ENCODE measurements at regions not wholly inside any gene's neighbourhood (a gene's known extent, or its start where the extent isn't known, plus 50 kb on each side); places are given as distances from the start of the nearest gene placed in this dataset.

GRCh38 chr3:31182661-31183060 lies 288.2 kb upstream of the GADL1 start:
- no CpG with 5 or more reads among the region's 1 CpG for WGBS (ENCODE audit: extremely low coverage, insufficient coverage, insufficient read length)
- Histone ChIP-seq H3K9ac (ENCODE audit: low read length) (no peak overlapping the region), H3K9me3 (ENCODE audit: insufficient read depth, low read depth, low read length) (no peaks in the 10 kb centered on the region), H2BK5ac (ENCODE audit: low read depth, low read length, poor library complexity) (no peak overlapping the region), H4K8ac (ENCODE audit: low read depth, low read length) (no peak overlapping the region), H3K18ac (ENCODE audit: low read length) (no peak overlapping the region), H4K91ac (ENCODE audit: low read depth, low read length) (no peak overlapping the region), H4K12ac (ENCODE audit: low read depth, low read length) (no peak overlapping the region), H3K4ac (ENCODE audit: low read depth, low read length) (no peak overlapping the region), H3K27ac (ENCODE audit: low read depth, low read length) (no peak overlapping the region), H3K79me2 (ENCODE audit: control insufficient read depth, insufficient read depth, low read length, poor library complexity) (no peaks in the 10 kb centered on the region), H3K4me1 (ENCODE audit: control insufficient read depth in 1 of 2, insufficient read depth in 2 of 2, low read length in 2 of 2) (peaks cover 0 to 2% of the 10 kb centered on the region in 2 experiments), H2AK5ac (ENCODE audit: low read length) (no peak overlapping the region), H2BK12ac (ENCODE audit: low read length) (no peak overlapping the region), H3K79me1 (ENCODE audit: low read length) (no peaks in the 10 kb centered on the region), H2BK120ac (ENCODE audit: insufficient read depth, low read length, poor library complexity) (no peak overlapping the region), H2AFZ (ENCODE audit: insufficient read depth, low read length, poor library complexity) (no peak overlapping the region), H3K14ac (ENCODE audit: low read length) (no peak overlapping the region), H3K23ac (ENCODE audit: low read length) (no peak overlapping the region), H3K36me3 (ENCODE audit: control insufficient read depth in 1 of 2, insufficient read depth in 2 of 2, low read length in 2 of 2) (no peaks in the 10 kb centered on the region), H3K27me3 (ENCODE audit: insufficient read depth, low read length) (no peaks in the 10 kb centered on the region), H3K4me3 (ENCODE audit: low read depth, low read length) (no peak overlapping the region), H3K4me2 (ENCODE audit: low read length) (no peak overlapping the region)
- DNase-seq = no peak

GRCh38 chr3:31184261-31185061 lies 290.0 kb upstream of the GADL1 start:
- Histone ChIP-seq H4K12ac (ENCODE audit: low read depth, low read length) (no peak overlapping the region), H2AFZ (ENCODE audit: insufficient read depth, low read length, poor library complexity) (no peak overlapping the region), H3K9me3 (ENCODE audit: insufficient read depth, low read depth, low read length) (no peaks in the 10 kb centered on the region), H3K4ac (ENCODE audit: low read depth, low read length) (no peak overlapping the region), H2BK5ac (ENCODE audit: low read depth, low read length, poor library complexity) (no peak overlapping the region), H2AK5ac (ENCODE audit: low read length) (no peak overlapping the region), H3K9ac (ENCODE audit: low read length) (no peak overlapping the region), H3K27ac (ENCODE audit: low read depth, low read length) (no peak overlapping the region), H3K27me3 (ENCODE audit: insufficient read depth, low read length) (no peaks in the 10 kb centered on the region), H3K79me2 (ENCODE audit: control insufficient read depth, insufficient read depth, low read length, poor library complexity) (no peaks in the 10 kb centered on the region), H3K4me3 (ENCODE audit: low read depth, low read length) (no peak overlapping the region), H3K4me1 (ENCODE audit: control insufficient read depth in 1 of 2, insufficient read depth in 2 of 2, low read length in 2 of 2) (peaks cover 0 to 2% of the 10 kb centered on the region in 2 experiments), H4K8ac (ENCODE audit: low read depth, low read length) (no peak overlapping the region), H3K4me2 (ENCODE audit: low read length) (no peak overlapping the region), H3K36me3 (ENCODE audit: control insufficient read depth in 1 of 2, insufficient read depth in 2 of 2, low read length in 2 of 2) (no peaks in the 10 kb centered on the region), H2BK12ac (ENCODE audit: low read length) (no peak overlapping the region), H3K14ac (ENCODE audit: low read length) (no peak overlapping the region), H3K23ac (ENCODE audit: low read length) (no peak overlapping the region), H4K91ac (ENCODE audit: low read depth, low read length) (no peak overlapping the region), H3K18ac (ENCODE audit: low read length) (no peak overlapping the region), H2BK120ac (ENCODE audit: insufficient read depth, low read length, poor library complexity) (no peak overlapping the region), H3K79me1 (ENCODE audit: low read length) (no peaks in the 10 kb centered on the region)
- no peak for DNase-seq
- WGBS (ENCODE audit: extremely low coverage, insufficient coverage, insufficient read length) = no CpG with 5 or more reads among the region's 3 CpGs

- DNase-seq = no peak
- no peak overlapping the region for H3K4me2 ChIP-seq (ENCODE audit: low read length)
- H2BK5ac ChIP-seq (ENCODE audit: low read depth, low read length, poor library complexity) = no peak overlapping the region
- H3K23ac ChIP-seq (ENCODE audit: low read length) = no peak overlapping the region
- no peak overlapping the region for H2AFZ ChIP-seq (ENCODE audit: insufficient read depth, low read length, poor library complexity)
- H4K8ac ChIP-seq (ENCODE audit: low read depth, low read length) = no peak overlapping the region
- H2AK5ac ChIP-seq (ENCODE audit: low read length) = no peak overlapping the region
- H2BK12ac ChIP-seq (ENCODE audit: low read length) = no peak overlapping the region
- H3K4ac ChIP-seq (ENCODE audit: low read depth, low read length) = no peak overlapping the region
- H3K27ac ChIP-seq (ENCODE audit: low read depth, low read length) = no peak overlapping the region
- H3K4me3 ChIP-seq (ENCODE audit: low read depth, low read length) = no peak overlapping the region
- no peak overlapping the region for H2BK120ac ChIP-seq (ENCODE audit: insufficient read depth, low read length, poor library complexity)
- H3K79me1 ChIP-seq (ENCODE audit: low read length) = no peaks in the 10 kb centered on the region
- H3K18ac ChIP-seq (ENCODE audit: low read length) = no peak overlapping the region
- H4K12ac ChIP-seq (ENCODE audit: low read depth, low read length) = no peak overlapping the region
- WGBS (ENCODE audit: extremely low coverage, insufficient coverage, insufficient read length) = no CpG with 5 or more reads among the region's 2 CpGs
- no peaks in the 10 kb centered on the region for H3K9me3 ChIP-seq (ENCODE audit: insufficient read depth, low read depth, low read length)
- peaks cover 0 to 2% of the 10 kb centered on the region in 2 experiments for H3K4me1 ChIP-seq (ENCODE audit: control insufficient read depth in 1 of 2, insufficient read depth in 2 of 2, low read length in 2 of 2)
- no peaks in the 10 kb centered on the region for H3K79me2 ChIP-seq (ENCODE audit: control insufficient read depth, insufficient read depth, low read length, poor library complexity)
- H3K27me3 ChIP-seq (ENCODE audit: insufficient read depth, low read length) = no peaks in the 10 kb centered on the region
- H3K14ac ChIP-seq (ENCODE audit: low read length) = no peak overlapping the region
- H4K91ac ChIP-seq (ENCODE audit: low read depth, low read length) = no peak overlapping the region
- no peak overlapping the region for H3K9ac ChIP-seq (ENCODE audit: low read length)
- no peaks in the 10 kb centered on the region for H3K36me3 ChIP-seq (ENCODE audit: control insufficient read depth in 1 of 2, insufficient read depth in 2 of 2, low read length in 2 of 2)
Measured at GRCh38 chr3:31185062-31185357, 290.5 kb upstream of the GADL1 start.

GRCh38 chr3:31186041-31186440 lies 291.6 kb upstream of the GADL1 start:
- Histone ChIP-seq H3K4me2 (ENCODE audit: low read length) (no peak overlapping the region), H3K23ac (ENCODE audit: low read length) (no peak overlapping the region)
- no CpG with 5 or more reads among the region's 4 CpGs for WGBS (ENCODE audit: extremely low coverage, insufficient coverage, insufficient read length)

More at GRCh38 chr3:31186041-31186440, 291.6 kb upstream of the GADL1 start:
- Histone ChIP-seq H2AFZ (ENCODE audit: insufficient read depth, low read length, poor library complexity) (no peak overlapping the region), H2AK5ac (ENCODE audit: low read length) (no peak overlapping the region), H3K79me1 (ENCODE audit: low read length) (no peaks in the 10 kb centered on the region), H3K9me3 (ENCODE audit: insufficient read depth, low read depth, low read length) (no peaks in the 10 kb centered on the region), H3K36me3 (ENCODE audit: control insufficient read depth in 1 of 2, insufficient read depth in 2 of 2, low read length in 2 of 2) (no peaks in the 10 kb centered on the region), H4K8ac (ENCODE audit: low read depth, low read length) (no peak overlapping the region), H3K79me2 (ENCODE audit: control insufficient read depth, insufficient read depth, low read length, poor library complexity) (no peaks in the 10 kb centered on the region), H3K4ac (ENCODE audit: low read depth, low read length) (no peak overlapping the region), H2BK5ac (ENCODE audit: low read depth, low read length, poor library complexity) (no peak overlapping the region), H3K4me1 (ENCODE audit: control insufficient read depth in 1 of 2, insufficient read depth in 2 of 2, low read length in 2 of 2) (peaks cover 0 to 2% of the 10 kb centered on the region in 2 experiments), H2BK12ac (ENCODE audit: low read length) (no peak overlapping the region), H3K9ac (ENCODE audit: low read length) (no peak overlapping the region), H3K18ac (ENCODE audit: low read length) (no peak overlapping the region), H4K91ac (ENCODE audit: low read depth, low read length) (no peak overlapping the region), H3K4me3 (ENCODE audit: low read depth, low read length) (no peak overlapping the region), H3K27me3 (ENCODE audit: insufficient read depth, low read length) (no peaks in the 10 kb centered on the region), H2BK120ac (ENCODE audit: insufficient read depth, low read length, poor library complexity) (no peak overlapping the region), H3K27ac (ENCODE audit: low read depth, low read length) (no peak overlapping the region), H4K12ac (ENCODE audit: low read depth, low read length) (no peak overlapping the region), H3K14ac (ENCODE audit: low read length) (no peak overlapping the region)
- no peak for DNase-seq

Data from trophoblast cell (in vitro differentiated cells and primary cell).